ENCODE measurements at regions not wholly inside any gene's neighbourhood (a gene's known extent, or its start where the extent isn't known, plus 50 kb on each side); places are given as distances from the start of the nearest gene placed in this dataset.

- H3K9me3 ChIP-seq (ENCODE audit: control insufficient read depth, low read depth, low read length), result no peaks in the 10 kb centered on the region
- no peak overlapping the region for H3K4me2 ChIP-seq (ENCODE audit: control insufficient read depth, extremely low read depth, insufficient read depth, low read depth, low read length)
- H3K27me3 ChIP-seq (ENCODE audit: control insufficient read depth, extremely low read depth, insufficient read depth, low read length), result peaks cover 4% of the 10 kb centered on the region
- peaks cover 3% of the 10 kb centered on the region for H3K4me1 ChIP-seq (ENCODE audit: control insufficient read depth, extremely low read depth, insufficient read depth, low read length)
- H3K4me3 ChIP-seq (ENCODE audit: control insufficient read depth in 2 of 3, extremely low read depth in 1 of 3, insufficient read depth in 2 of 3, low read depth in 1 of 3, low read length in 3 of 3), result no peak overlapping the region
- H4K20me1 ChIP-seq (ENCODE audit: control insufficient read depth, extremely low read depth, insufficient read depth, low read length), result no peaks in the 10 kb centered on the region
- no peak overlapping the region for H3K27ac ChIP-seq (ENCODE audit: control insufficient read depth, insufficient read depth, low read length)
- no peak for DNase-seq (ENCODE audit: low read depth, low spot score)
- TF ChIP-seq EZH2 (IDR thresholded peaks at IDR 0.05; ENCODE audit: low read length), result no peak
- no peak for TF ChIP-seq CTCF (optimal IDR thresholded peaks at IDR 0.05 in 1 of 3, IDR thresholded peaks at IDR 0.05 in 1 of 3, conservative IDR thresholded peaks at IDR 0.05 in 1 of 3; ENCODE audit: extremely low read depth in 1 of 3, insufficient read depth in 2 of 3, low read length in 3 of 3)
- dilution Hi-C loops (cut with MboI; ENCODE audit: extremely low pct_ligation_motif_present, low sequenced_read_pairs), result no loop called here
- H3K36me3 ChIP-seq (ENCODE audit: control insufficient read depth in 2 of 2, extremely low read depth in 1 of 2, insufficient read depth in 2 of 2, low read length in 2 of 2), result no peaks in the 10 kb centered on the region
- H3K9ac ChIP-seq (ENCODE audit: control insufficient read depth, extremely low read depth, insufficient read depth, low read length), result no peak overlapping the region
- no peak overlapping the region for H2AFZ ChIP-seq (ENCODE audit: control insufficient read depth, low read length)
- H3K79me2 ChIP-seq (ENCODE audit: control insufficient read depth, insufficient read depth, low read length), result no peaks in the 10 kb centered on the region
- no peak for FAIRE-seq
- no peaks in the 10 kb centered on the region for H3K9me1 ChIP-seq (ENCODE audit: control insufficient read depth, extremely low read depth, insufficient read depth, low read length)
These were observed 95.3 kb upstream of the EGFL6 start for GRCh38 chrX:13474164-13474516.

GRCh38 chrX:13473442-13474163 lies 95.8 kb upstream of the EGFL6 start:
- Histone ChIP-seq H3K79me2 (ENCODE audit: control insufficient read depth, insufficient read depth, low read length) (no peaks in the 10 kb centered on the region), H3K9me1 (ENCODE audit: control insufficient read depth, extremely low read depth, insufficient read depth, low read length) (no peaks in the 10 kb centered on the region), H3K4me2 (ENCODE audit: control insufficient read depth, extremely low read depth, insufficient read depth, low read depth, low read length) (no peak overlapping the region), H2AFZ (ENCODE audit: control insufficient read depth, low read length) (no peak overlapping the region), H3K27me3 (ENCODE audit: control insufficient read depth, extremely low read depth, insufficient read depth, low read length) (peaks cover 4% of the 10 kb centered on the region), H3K4me3 (ENCODE audit: control insufficient read depth in 2 of 3, extremely low read depth in 1 of 3, insufficient read depth in 2 of 3, low read depth in 1 of 3, low read length in 3 of 3) (no peak overlapping the region), H3K36me3 (ENCODE audit: control insufficient read depth in 2 of 2, extremely low read depth in 1 of 2, insufficient read depth in 2 of 2, low read length in 2 of 2) (no peaks in the 10 kb centered on the region), H3K27ac (ENCODE audit: control insufficient read depth, insufficient read depth, low read length) (no peak overlapping the region), H3K4me1 (ENCODE audit: control insufficient read depth, extremely low read depth, insufficient read depth, low read length) (peaks cover 3% of the 10 kb centered on the region), H4K20me1 (ENCODE audit: control insufficient read depth, extremely low read depth, insufficient read depth, low read length) (no peaks in the 10 kb centered on the region), H3K9me3 (ENCODE audit: control insufficient read depth, low read depth, low read length) (no peaks in the 10 kb centered on the region), H3K9ac (ENCODE audit: control insufficient read depth, extremely low read depth, insufficient read depth, low read length) (no peak overlapping the region)
- dilution Hi-C loops (cut with MboI; ENCODE audit: extremely low pct_ligation_motif_present, low sequenced_read_pairs), result no loop called here
- FAIRE-seq (no peak), DNase-seq (ENCODE audit: low read depth, low spot score) (no peak)
- TF ChIP-seq EZH2 (IDR thresholded peaks at IDR 0.05; ENCODE audit: low read length), result no peak
- TF ChIP-seq CTCF (optimal IDR thresholded peaks at IDR 0.05 in 1 of 3, IDR thresholded peaks at IDR 0.05 in 1 of 3, conservative IDR thresholded peaks at IDR 0.05 in 1 of 3; ENCODE audit: extremely low read depth in 1 of 3, insufficient read depth in 2 of 3, low read length in 3 of 3), result no peak

Data from keratinocyte (primary cell).